AG09309 (cell line): ENCODE measurements at regions not wholly inside any gene's neighbourhood (a gene's known extent, or its start where the extent isn't known, plus 50 kb on each side); places are given as distances from the start of the nearest gene placed in this dataset.

Experiments used
- DNase-seq: peaks from one replicate; pipeline ENCODE4 v3.0.0-alpha.2; 2010; ENCODE audit warnings: low read depth
- H3K4me3 ChIP-seq: 2 replicates; pipeline ENCODE4 v1.5.1; 2011; ENCODE audit warnings: mild to moderate bottlenecking, low read depth, low read length, moderate library complexity; ENCODE audit not compliant: control insufficient read depth
- CTCF ChIP-seq: IDR thresholded peaks from 2 replicates; pipeline ENCODE4 v1.5.1; 2011; ENCODE audit warnings: mild to moderate bottlenecking, low read depth, low read length, inconsistent platforms; ENCODE audit not compliant: insufficient read depth, control insufficient read depth; ENCODE audit errors: missing control alignments

- TF ChIP-seq CTCF = no peak
- H3K4me3 ChIP-seq = no peak overlapping the region
- no peak for DNase-seq
Measured at GRCh38 chr5:133818031-133818431, 150.4 kb downstream of the C5orf15 start.

- no peak for DNase-seq
- TF ChIP-seq CTCF = no peak
- no peak overlapping the region for H3K4me3 ChIP-seq
Measured at GRCh38 chr5:133817456-133817855, 151.0 kb downstream of the C5orf15 start.

- no peak overlapping the region for H3K4me3 ChIP-seq
- no peak for TF ChIP-seq CTCF
- DNase-seq = no peak
Measured at GRCh38 chr5:133816791-133817190, 151.6 kb downstream of the C5orf15 start.

GRCh38 chr5:133814152-133814551 is 154.3 kb downstream of the C5orf15 start:
- no peak overlapping the region for H3K4me3 ChIP-seq
- DNase-seq = no peak
- no peak for TF ChIP-seq CTCF

- no peak overlapping the region for H3K4me3 ChIP-seq
- no peak for DNase-seq
- no peak for TF ChIP-seq CTCF
Measured at GRCh38 chr5:133811168-133811567, 157.3 kb downstream of the C5orf15 start.

GRCh38 chr5:133809801-133810200 is 158.6 kb downstream of the C5orf15 start:
- no peak for DNase-seq
- no peak overlapping the region for H3K4me3 ChIP-seq
- TF ChIP-seq CTCF = no peak

- H3K4me3 ChIP-seq = no peak overlapping the region
- no peak for DNase-seq
- TF ChIP-seq CTCF = no peak
Measured at GRCh38 chr5:133807348-133807747, 161.1 kb downstream of the C5orf15 start.
